ENCODE measurements at regions not wholly inside any gene's neighbourhood (a gene's known extent, or its start where the extent isn't known, plus 50 kb on each side); places are given as distances from the start of the nearest gene placed in this dataset.

DNA sequence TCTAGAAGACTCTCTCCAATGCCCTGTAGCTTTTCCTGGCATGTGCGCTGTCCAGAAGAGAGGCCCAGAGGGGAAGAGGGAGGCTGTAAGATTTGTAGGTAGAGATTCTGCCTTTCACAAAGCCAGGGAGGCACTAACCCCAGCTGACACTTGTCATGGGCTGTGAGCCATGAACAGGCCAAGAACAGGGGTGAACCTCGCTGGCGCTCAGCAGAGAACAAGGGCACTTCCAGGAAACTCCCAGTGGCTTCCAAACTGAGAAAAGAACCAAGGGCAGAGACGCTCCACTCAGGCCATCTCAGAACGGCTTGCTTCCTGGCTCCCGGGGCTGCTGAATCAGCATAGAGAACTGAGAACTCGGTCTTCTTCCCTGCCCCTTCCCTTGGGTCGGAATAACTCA, 257.8 kb upstream of the ZNF32 start:
- Histone ChIP-seq H3K36me3 (ENCODE audit: control insufficient read depth in 1 of 2, insufficient read depth in 2 of 2, low read length in 2 of 2) (no peaks in the 10 kb centered on the region), H3K9me3 (ENCODE audit: control insufficient read depth in 1 of 2, low read length in 2 of 2) (no peaks in the 10 kb centered on the region), H3K27me3 (ENCODE audit: low read depth, low read length) (no peaks in the 10 kb centered on the region), H3K27ac (ENCODE audit: low read length) (peak overlapping the region; percentile 58), H3K4me3 (ENCODE audit: low read depth in 1 of 2, low read length in 2 of 2) (no peak overlapping the region), H3K4me1 (ENCODE audit: control insufficient read depth in 1 of 2, insufficient read depth in 2 of 2, low read length in 2 of 2) (peaks cover 0 to 14% of the 10 kb centered on the region in 2 donors)

DNA sequence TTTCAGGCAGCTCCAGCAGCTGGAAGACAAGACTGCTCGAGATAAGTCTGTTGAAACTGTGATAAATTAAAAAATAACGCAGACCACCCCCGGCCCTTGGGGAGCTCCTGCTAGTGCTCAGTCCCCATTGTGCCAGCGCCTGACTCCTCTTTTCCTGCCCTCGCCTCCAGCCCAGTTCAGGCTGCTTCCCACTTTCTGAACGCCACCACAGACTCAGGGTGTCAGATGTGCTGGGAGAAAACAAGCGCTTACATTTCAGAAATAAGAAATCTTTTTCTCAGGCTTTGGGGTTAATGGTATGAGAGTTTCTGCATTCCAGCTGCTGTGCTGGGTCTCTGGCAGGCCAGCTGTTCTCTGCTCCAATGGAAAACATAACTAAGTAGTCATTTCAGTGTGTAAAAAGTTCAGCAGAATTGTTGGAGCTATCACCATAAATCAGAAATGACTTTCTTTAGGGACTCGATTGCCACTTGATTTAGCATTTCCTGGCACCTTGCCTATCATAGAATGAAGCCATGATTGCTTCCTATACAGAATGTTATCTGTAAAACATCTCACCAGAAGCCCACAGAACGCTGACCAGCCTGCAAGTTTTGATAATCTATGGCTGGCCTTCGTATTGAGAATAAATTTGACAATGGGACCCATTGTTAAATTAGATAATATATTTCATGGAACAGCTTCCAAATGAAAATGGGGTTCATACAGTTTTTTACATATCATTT, 257.0 kb upstream of the ZNF32 start:
- Histone ChIP-seq H3K4me1 (ENCODE audit: control insufficient read depth in 1 of 2, insufficient read depth in 2 of 2, low read length in 2 of 2) (peaks cover 0 to 14% of the 10 kb centered on the region in 2 donors), H3K36me3 (ENCODE audit: control insufficient read depth in 1 of 2, insufficient read depth in 2 of 2, low read length in 2 of 2) (no peaks in the 10 kb centered on the region), H3K4me3 (ENCODE audit: low read depth in 1 of 2, low read length in 2 of 2) (no peak overlapping the region), H3K27me3 (ENCODE audit: low read depth, low read length) (no peaks in the 10 kb centered on the region), H3K27ac (ENCODE audit: low read length) (peak overlapping the region; percentile 58), H3K9me3 (ENCODE audit: control insufficient read depth in 1 of 2, low read length in 2 of 2) (no peaks in the 10 kb centered on the region)

DNA sequence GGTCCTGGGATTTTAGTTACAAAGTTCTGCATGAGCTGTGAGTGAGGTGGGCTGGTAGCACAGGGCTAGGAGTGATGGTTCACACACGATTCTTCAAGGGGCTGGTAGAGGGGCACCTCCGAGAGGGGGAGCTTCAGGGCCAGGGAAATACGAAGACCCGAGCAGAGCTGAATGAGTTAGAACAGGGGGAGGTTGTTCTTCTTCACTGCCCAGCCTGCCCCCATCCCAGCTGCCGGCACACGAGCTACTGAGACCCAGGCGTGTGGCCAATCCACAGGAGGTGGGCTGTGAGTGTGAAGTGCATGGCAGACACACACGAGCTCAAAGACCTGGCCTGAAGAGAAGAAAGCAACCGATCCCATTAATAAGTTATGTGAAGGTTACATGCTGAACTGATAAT, 256.2 kb upstream of the ZNF32 start:
- Histone ChIP-seq H3K27ac (ENCODE audit: low read length) (no peak overlapping the region), H3K4me3 (ENCODE audit: low read depth in 1 of 2, low read length in 2 of 2) (no peak overlapping the region), H3K4me1 (ENCODE audit: control insufficient read depth in 1 of 2, insufficient read depth in 2 of 2, low read length in 2 of 2) (peaks cover 0 to 10% of the 10 kb centered on the region in 2 donors), H3K9me3 (ENCODE audit: control insufficient read depth in 1 of 2, low read length in 2 of 2) (no peaks in the 10 kb centered on the region), H3K36me3 (ENCODE audit: control insufficient read depth in 1 of 2, insufficient read depth in 2 of 2, low read length in 2 of 2) (no peaks in the 10 kb centered on the region), H3K27me3 (ENCODE audit: low read depth, low read length) (no peaks in the 10 kb centered on the region)

DNA sequence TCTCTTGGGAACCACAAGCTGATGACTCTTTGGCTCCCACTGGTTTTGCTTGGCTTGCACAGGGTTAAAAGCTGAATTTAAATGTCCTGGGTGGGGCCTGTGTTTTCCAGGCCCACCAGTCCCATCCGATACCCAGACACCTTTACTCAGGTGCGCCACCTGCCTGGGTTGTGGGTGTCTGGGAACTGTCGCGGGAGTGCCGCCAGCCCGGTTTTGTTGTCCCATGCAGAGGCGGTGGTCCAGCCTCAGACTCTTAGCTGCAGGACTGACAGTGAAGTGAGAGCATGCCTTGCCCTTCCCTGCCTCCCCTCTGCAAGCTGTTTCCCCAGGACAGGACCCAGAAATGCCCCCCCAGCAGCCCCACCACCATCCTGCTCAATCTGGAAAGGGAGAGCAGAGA, 255.6 kb upstream of the ZNF32 start:
- Histone ChIP-seq H3K27ac (ENCODE audit: low read length) (no peak overlapping the region), H3K27me3 (ENCODE audit: low read depth, low read length) (no peaks in the 10 kb centered on the region), H3K9me3 (ENCODE audit: control insufficient read depth in 1 of 2, low read length in 2 of 2) (no peaks in the 10 kb centered on the region), H3K36me3 (ENCODE audit: control insufficient read depth in 1 of 2, insufficient read depth in 2 of 2, low read length in 2 of 2) (no peaks in the 10 kb centered on the region), H3K4me1 (ENCODE audit: control insufficient read depth in 1 of 2, insufficient read depth in 2 of 2, low read length in 2 of 2) (peaks cover 0 to 6% of the 10 kb centered on the region in 2 donors), H3K4me3 (ENCODE audit: low read depth in 1 of 2, low read length in 2 of 2) (no peak overlapping the region)

DNA sequence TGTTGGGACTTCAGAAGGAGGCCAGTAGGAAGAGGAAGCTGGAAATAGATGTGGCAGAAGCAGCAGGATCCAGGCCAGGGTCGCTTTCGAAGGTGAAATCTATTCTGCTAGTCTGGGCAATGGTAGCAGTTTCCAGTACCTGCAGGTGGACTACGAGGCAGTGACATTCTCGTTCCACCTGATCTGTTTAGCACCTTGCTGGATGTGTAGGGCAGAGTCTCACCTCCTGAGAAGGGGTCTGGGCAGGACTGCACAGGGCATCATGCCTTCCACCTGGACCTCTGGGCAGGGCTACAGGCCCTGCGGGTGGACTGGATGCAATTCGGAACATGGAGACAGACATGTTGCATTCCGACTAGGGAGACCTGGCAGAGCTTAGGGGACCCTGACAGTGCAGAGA, 254.8 kb upstream of the ZNF32 start:
- Histone ChIP-seq H3K9me3 (ENCODE audit: control insufficient read depth in 1 of 2, low read length in 2 of 2) (no peaks in the 10 kb centered on the region), H3K27me3 (ENCODE audit: low read depth, low read length) (no peaks in the 10 kb centered on the region), H3K4me1 (ENCODE audit: control insufficient read depth in 1 of 2, insufficient read depth in 2 of 2, low read length in 2 of 2) (peaks cover 0 to 12% of the 10 kb centered on the region in 2 donors), H3K4me3 (ENCODE audit: low read depth in 1 of 2, low read length in 2 of 2) (no peak overlapping the region), H3K36me3 (ENCODE audit: control insufficient read depth in 1 of 2, insufficient read depth in 2 of 2, low read length in 2 of 2) (no peaks in the 10 kb centered on the region), H3K27ac (ENCODE audit: low read length) (no peak overlapping the region)

DNA sequence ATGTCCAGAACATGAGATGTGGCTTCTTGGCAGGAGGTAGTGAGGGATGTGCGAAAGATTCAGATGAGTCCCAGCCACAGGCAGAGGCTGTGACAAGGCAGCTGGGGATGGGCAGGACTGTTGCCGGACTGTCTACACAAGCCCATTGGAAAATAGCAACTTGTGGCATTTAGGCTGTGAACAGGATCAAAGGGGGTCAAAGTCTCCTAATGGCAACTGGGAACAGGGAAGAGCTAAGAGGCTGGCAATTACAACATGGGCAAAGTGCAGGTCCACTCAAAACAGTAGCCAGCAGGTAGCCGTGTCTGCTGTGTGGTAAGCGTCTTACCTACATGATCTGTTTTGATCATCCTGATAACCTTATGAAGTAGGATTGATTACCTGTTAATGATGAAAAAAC, 254.2 kb upstream of the ZNF32 start:
- no peak overlapping the region for H3K4me3 ChIP-seq (ENCODE audit: low read depth in 1 of 2, low read length in 2 of 2)

DNA sequence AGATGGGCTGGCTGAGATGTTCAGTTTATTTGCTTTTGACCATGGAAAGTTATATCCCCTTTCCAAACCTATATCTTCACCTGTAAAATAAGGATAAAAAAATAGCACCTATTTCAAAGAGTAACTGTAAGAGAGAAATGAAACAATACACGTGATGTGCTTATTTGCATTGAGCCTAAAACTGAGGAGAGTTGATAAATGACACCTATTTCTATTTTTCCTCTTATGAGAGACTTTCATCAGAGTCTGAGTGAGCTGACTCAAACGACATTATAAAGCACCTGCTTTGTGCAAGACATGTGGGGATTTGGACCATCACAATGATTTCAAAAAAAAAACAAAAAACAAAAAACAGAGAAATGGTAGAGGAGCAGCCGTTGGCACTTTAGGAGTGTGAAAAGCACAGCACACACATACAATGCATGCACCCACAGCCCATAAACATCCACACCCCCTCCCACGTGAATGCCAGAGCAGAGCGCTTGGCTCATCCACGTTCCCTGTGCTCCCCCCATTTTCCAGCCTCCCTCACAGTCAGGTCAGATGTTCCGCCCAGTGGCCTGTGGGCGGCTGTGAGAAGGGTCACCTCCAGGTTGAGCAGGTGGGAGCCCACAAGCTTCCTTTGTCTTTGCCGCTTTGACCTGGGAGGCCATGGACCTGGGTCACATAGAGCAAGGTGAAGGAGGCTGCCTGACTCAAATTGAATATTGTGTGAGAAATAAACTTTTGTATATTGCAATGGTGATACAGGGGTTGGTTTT, 253.2 kb upstream of the ZNF32 start:
- Histone ChIP-seq H3K4me3 (ENCODE audit: low read depth in 1 of 2, low read length in 2 of 2) (no peak overlapping the region), H3K27ac (ENCODE audit: low read length) (no peak overlapping the region), H3K36me3 (ENCODE audit: control insufficient read depth in 1 of 2, insufficient read depth in 2 of 2, low read length in 2 of 2) (no peaks in the 10 kb centered on the region), H3K9me3 (ENCODE audit: control insufficient read depth in 1 of 2, low read length in 2 of 2) (no peaks in the 10 kb centered on the region), H3K27me3 (ENCODE audit: low read depth, low read length) (no peaks in the 10 kb centered on the region), H3K4me1 (ENCODE audit: control insufficient read depth in 1 of 2, insufficient read depth in 2 of 2, low read length in 2 of 2) (peaks cover 0 to 12% of the 10 kb centered on the region in 2 donors)

More for the DNA sequence above, 254.2 kb upstream of the ZNF32 start:
- H3K27me3 ChIP-seq (ENCODE audit: low read depth, low read length), result no peaks in the 10 kb centered on the region
- H3K4me1 ChIP-seq (ENCODE audit: control insufficient read depth in 1 of 2, insufficient read depth in 2 of 2, low read length in 2 of 2), result peaks cover 0 to 12% of the 10 kb centered on the region in 2 donors
- H3K27ac ChIP-seq (ENCODE audit: low read length), result no peak overlapping the region
- no peaks in the 10 kb centered on the region for H3K9me3 ChIP-seq (ENCODE audit: control insufficient read depth in 1 of 2, low read length in 2 of 2)
- H3K36me3 ChIP-seq (ENCODE audit: control insufficient read depth in 1 of 2, insufficient read depth in 2 of 2, low read length in 2 of 2), result no peaks in the 10 kb centered on the region

DNA sequence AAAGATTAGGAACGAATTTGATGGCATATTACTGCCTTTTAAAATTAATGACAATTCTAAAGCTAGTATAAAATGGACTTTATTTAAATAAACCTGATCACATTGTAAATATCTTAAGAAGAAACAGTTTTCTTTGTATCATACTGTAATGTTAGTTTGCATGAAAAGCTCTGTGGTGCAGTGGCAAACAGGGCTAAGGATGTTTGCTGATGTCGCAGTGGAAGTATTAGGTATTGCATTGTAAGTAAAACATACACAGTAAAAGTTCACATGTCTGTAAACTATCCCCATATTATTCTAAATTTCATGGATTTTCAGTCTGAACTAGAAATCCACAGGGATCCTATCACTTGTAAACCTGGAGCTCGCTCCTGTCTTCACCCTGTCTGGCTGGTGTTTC, 252.6 kb upstream of the ZNF32 start:
- H3K4me1 ChIP-seq (ENCODE audit: control insufficient read depth in 1 of 2, insufficient read depth in 2 of 2, low read length in 2 of 2), result peaks cover 0 to 6% of the 10 kb centered on the region in 2 donors
- no peaks in the 10 kb centered on the region for H3K27me3 ChIP-seq (ENCODE audit: low read depth, low read length)
- no peak overlapping the region for H3K27ac ChIP-seq (ENCODE audit: low read length)
- no peaks in the 10 kb centered on the region for H3K9me3 ChIP-seq (ENCODE audit: control insufficient read depth in 1 of 2, low read length in 2 of 2)
- no peak overlapping the region for H3K4me3 ChIP-seq (ENCODE audit: low read depth in 1 of 2, low read length in 2 of 2)
- H3K36me3 ChIP-seq (ENCODE audit: control insufficient read depth in 1 of 2, insufficient read depth in 2 of 2, low read length in 2 of 2), result no peaks in the 10 kb centered on the region

DNA sequence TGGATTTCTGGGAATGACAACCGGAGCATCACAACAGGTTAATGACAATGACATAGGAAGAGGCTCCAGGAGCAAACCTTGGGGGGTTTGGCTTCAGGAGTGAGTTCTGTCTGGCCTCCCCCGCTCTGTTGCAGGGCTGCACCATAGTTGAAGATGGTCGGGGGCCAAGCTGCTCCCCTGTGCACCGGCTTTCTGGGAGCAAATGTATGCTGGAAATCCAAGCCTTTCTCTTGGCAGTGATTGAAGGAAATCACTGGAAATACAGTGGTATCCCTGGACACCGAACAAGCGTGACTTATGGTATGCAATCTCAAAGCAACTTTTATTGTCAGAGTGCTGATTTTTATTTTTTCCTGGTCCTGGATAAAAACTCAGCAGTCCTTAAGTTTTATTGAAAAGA, 251.9 kb upstream of the ZNF32 start:
- H3K36me3 ChIP-seq (ENCODE audit: control insufficient read depth in 1 of 2, insufficient read depth in 2 of 2, low read length in 2 of 2), result no peaks in the 10 kb centered on the region

DNA sequence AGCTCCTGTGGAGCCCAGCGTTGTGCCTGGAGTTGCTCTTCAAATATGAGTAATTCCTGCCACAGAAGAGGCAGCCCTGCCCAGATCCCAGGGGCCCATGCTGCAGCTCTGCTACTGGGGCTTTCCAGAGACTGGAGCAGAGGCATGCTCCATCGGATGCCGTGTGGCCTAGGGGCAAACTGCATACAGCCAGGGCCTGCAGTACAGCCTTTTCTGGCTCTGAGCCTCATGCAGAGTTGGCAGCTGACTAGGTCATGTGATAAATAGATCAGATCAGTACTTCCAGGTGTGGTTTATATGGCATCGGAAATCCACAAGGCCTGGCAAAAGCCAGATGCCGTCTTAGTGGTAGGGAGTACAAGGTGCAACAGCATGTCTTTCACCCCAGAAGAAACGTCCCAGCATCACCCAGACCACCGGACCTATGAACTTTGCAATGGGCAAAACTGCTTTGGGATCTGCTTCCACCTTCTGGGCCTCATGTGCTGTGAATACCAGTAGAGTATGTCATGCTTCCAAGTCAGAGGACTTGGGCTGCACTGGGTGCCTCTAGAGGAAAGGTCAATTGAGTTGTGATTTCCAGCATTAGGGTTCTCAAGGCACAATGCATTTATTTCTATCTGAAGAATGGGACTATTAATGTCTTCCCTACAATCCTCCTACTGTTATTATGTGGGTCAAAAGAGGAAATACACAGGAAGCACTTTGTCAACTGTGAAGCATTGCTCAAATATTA, 250.7 kb upstream of the ZNF32 start:
- peaks cover 0 to 6% of the 10 kb centered on the region in 2 donors for H3K4me1 ChIP-seq (ENCODE audit: control insufficient read depth in 1 of 2, insufficient read depth in 2 of 2, low read length in 2 of 2)
- H3K27me3 ChIP-seq (ENCODE audit: low read depth, low read length), result no peaks in the 10 kb centered on the region
- H3K36me3 ChIP-seq (ENCODE audit: control insufficient read depth in 1 of 2, insufficient read depth in 2 of 2, low read length in 2 of 2), result no peaks in the 10 kb centered on the region
- H3K27ac ChIP-seq (ENCODE audit: low read length), result no peak overlapping the region
- no peak overlapping the region for H3K4me3 ChIP-seq (ENCODE audit: low read depth in 1 of 2, low read length in 2 of 2)
- no peaks in the 10 kb centered on the region for H3K9me3 ChIP-seq (ENCODE audit: control insufficient read depth in 1 of 2, low read length in 2 of 2)

More for the DNA sequence above, 251.9 kb upstream of the ZNF32 start:
- Histone ChIP-seq H3K9me3 (ENCODE audit: control insufficient read depth in 1 of 2, low read length in 2 of 2) (no peaks in the 10 kb centered on the region), H3K4me3 (ENCODE audit: low read depth in 1 of 2, low read length in 2 of 2) (no peak overlapping the region), H3K27me3 (ENCODE audit: low read depth, low read length) (no peaks in the 10 kb centered on the region), H3K27ac (ENCODE audit: low read length) (no peak overlapping the region), H3K4me1 (ENCODE audit: control insufficient read depth in 1 of 2, insufficient read depth in 2 of 2, low read length in 2 of 2) (peaks cover 0 to 6% of the 10 kb centered on the region in 2 donors)

DNA sequence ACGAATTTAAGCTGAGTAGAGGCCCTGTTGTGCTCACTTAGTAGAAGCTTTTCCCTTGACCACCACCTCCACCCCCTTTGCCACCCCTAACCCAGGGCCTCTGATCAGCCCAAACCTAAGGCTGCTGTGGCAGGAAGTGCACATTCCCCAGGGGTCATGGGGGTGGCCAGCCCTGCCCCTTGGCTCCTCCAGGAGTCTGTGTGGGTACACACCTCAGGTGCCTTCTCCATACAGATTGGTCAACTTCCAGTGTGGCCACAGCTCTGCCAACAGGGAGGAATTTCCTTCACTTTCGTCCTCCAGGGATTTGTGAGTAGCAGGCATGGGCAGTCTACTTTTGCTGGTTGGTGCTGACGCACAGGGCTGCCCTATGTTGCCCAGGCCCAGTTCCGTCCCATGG, 249.9 kb upstream of the ZNF32 start:
- no peaks in the 10 kb centered on the region for H3K9me3 ChIP-seq (ENCODE audit: control insufficient read depth in 1 of 2, low read length in 2 of 2)
- no peaks in the 10 kb centered on the region for H3K27me3 ChIP-seq (ENCODE audit: low read depth, low read length)
- no peak overlapping the region for H3K27ac ChIP-seq (ENCODE audit: low read length)
- no peak overlapping the region for H3K4me3 ChIP-seq (ENCODE audit: low read depth in 1 of 2, low read length in 2 of 2)
- peaks cover 0 to 6% of the 10 kb centered on the region in 2 donors for H3K4me1 ChIP-seq (ENCODE audit: control insufficient read depth in 1 of 2, insufficient read depth in 2 of 2, low read length in 2 of 2)
- no peaks in the 10 kb centered on the region for H3K36me3 ChIP-seq (ENCODE audit: control insufficient read depth in 1 of 2, insufficient read depth in 2 of 2, low read length in 2 of 2)
